Middle frontal gyrus (tissue), 1 donor: ENCODE measurements at regions not wholly inside any gene's neighbourhood (a gene's known extent, or its start where the extent isn't known, plus 50 kb on each side); places are given as distances from the start of the nearest gene placed in this dataset.

Source experiments
- DNase-seq: peaks from one replicate; pipeline ENCODE4 v3.0.0-alpha.2; 2015; ENCODE audit warnings: low spot score; ENCODE audit errors: extremely low spot score

DNA sequence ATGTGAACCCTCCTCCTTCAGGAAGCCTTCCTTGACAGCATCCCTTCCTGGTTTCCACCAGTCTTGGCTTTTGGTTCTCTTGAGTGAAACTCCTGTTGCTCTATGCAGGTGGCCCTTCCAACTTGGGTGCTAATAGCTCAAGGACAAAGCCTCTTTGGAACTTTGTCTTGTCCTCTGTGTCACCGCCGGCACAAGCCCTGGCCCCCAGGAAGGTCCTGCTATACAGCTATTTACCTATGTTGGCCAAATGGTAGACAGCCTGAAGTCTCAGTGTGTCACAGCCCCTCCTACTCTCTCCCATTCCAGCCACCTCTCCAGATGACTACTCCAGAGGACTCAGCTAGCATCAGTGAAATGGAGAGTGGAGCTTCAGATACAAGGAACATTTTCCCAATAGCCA, 94.7 kb upstream of the ZNF618 start:
- DNase-seq, result no peak

GRCh38 chr9:113781896-113782295, 94.2 kb upstream of the ZNF618 start:
- no peak for DNase-seq

GRCh38 chr9:113783475-113783874, 92.6 kb upstream of the ZNF618 start:
- DNase-seq, result no peak

GRCh38 chr9:113785334-113785733, 90.8 kb upstream of the ZNF618 start:
- DNase-seq, result no peak

GRCh38 chr9:113786071-113786470, 90.0 kb upstream of the ZNF618 start:
- no peak for DNase-seq

- no peak for DNase-seq
These were observed 88.2 kb upstream of the ZNF618 start for GRCh38 chr9:113787871-113788270.

DNA sequence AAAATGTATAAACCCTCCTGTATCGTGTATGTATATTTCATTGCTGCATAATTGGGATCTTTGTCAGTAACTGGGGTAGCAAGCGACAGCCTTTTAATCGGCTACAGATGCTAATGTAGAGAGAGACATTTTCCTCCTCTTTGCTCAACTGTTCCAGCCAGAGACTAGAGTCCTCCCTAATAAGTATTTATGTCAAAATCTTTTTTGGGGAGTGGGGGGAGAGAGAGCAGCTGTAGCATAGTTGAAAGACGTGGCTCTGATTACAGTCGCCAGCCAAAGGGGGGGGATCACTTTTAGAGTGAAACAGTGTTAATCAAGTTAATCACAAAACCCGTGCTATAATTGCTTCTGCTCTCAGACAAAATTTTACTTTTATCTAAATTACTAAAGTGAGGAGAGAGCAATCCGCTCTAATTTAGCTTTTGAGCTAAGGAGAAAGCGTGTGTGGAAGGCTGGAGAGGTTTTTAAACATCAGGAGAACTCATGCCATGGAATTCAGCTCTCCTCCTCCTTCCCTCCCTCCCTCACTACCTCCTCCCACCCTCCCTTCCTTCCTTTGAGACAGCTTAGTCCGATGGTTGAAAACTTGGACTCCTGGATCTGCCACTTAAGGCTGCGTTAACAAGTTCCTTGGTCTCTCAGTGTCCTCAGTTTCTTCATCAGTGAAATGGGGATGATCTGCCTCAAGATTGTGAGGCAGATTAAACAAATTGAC, 87.3 kb upstream of the ZNF618 start:
- DNase-seq, result no peak

DNA sequence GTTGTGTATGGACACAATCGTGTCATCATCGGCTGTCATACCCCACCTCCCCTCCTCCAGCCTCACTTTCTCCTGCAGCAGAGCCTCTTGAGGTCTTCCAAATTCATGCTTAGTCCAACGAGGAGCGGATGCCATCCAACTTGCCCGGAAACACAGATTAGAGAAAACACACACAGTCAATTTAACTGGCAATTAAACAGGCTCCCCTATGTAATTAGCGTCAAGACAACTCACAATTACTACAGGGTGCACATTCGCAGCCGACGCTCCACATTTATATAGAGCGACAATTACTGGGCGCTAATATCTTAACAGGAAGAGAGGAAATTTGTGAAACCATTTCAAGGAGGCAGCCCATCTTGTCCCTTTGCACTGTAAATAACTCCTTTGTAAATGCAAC, 86.0 kb upstream of the ZNF618 start:
- no peak for DNase-seq

DNA sequence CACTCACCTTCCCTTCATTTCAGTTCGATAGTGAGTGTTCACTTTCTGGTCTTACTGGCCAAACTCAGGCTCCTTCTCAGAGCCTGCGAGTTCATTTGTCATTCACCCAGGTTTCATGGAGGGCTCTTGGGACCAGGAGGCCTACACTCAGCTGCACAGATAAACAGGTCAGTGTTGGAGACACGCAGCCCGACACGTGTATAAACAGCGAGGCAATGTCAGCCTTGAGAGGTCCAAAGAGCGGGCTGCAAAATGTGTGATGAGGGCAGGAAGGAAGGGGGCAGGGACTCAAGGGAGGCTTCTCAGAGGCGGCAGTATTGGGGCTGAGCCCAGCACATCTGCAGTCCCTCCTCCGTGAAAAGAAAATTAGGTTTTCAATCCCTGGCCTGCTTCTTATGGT, 82.6 kb upstream of the ZNF618 start:
- DNase-seq, result no peak

DNA sequence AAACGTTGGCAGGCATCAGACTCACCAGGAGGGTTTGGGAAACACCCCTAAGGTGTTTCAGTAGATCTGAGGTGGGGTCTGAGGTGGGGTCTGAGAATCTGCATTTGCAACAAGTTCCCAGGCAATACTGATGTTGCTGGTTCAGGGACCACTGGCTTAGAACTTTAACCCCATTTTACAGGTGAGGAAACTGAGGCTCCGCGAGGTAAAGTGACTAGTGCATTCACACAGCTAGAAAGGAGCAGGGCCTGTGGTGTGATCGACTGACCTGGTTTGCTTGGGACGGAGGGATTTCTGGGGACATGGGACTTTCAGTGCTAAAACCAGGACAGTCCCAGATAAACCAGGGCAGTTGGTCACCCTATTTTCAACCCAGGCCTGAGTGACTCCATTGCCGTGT, 81.4 kb upstream of the ZNF618 start:
- DNase-seq, result no peak

DNA sequence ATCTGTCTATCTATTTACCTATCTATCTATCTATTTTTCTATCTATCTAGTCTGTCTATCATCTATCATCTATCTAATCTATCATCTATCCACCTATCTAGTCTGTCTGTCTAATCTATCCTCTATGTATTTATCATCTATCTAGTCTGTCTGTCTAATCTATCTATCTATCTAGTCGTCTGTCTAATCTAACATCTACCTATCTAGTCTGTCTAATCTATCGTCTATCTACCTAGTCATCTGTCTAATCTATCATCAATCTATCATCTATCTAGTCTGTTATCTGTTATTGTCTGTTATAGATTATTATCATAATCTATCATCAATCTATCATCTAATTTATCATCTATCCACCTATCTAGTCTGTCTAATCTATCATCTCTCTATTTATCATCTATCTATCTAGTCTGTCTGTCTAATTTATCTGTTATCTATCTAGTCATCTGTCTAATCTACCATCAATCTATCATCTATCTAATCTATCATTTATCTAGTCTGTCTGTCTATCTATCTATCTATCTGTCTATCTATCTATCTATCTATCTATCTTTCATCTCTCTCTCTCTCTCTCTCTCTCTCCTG, 80.2 kb upstream of the ZNF618 start:
- no peak for DNase-seq

DNA sequence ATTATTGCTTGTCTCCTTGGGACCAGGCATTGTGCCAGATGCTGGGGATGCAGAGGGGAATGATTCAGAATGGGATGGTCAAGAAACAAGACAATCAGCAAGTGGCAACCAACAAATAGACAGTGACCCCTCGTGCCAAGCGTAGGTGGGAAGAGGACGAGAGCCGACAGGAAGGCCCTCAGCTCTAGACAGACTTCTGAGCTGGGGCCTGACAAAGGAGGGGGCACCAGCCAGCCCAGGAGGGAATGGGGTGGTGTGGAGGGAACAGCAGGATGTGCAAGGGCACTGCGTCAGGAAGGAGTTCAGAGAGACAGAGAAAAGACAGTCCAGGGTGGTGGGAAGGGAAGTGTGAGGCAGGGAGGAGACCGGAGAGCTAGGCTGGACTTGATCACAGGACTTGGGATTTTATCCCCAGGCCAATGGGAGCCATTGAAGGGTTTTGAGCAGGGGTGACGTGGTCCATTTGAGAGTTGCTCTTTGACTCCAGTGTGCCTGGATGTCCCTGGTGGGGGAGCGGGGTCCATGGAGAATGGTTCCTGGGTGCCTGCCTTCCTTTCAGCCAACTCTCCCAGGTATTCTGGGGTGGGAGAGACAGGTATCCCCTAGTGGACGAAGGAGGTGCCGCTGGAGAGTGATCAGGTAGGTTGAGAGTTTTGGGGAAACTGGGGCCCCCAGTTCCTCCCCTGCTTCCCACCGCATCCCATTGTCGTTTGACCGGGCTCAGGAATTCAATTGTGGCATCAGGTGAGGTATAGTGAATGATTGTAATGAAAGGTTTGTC, 79.3 kb upstream of the ZNF618 start:
- no peak for DNase-seq

DNA sequence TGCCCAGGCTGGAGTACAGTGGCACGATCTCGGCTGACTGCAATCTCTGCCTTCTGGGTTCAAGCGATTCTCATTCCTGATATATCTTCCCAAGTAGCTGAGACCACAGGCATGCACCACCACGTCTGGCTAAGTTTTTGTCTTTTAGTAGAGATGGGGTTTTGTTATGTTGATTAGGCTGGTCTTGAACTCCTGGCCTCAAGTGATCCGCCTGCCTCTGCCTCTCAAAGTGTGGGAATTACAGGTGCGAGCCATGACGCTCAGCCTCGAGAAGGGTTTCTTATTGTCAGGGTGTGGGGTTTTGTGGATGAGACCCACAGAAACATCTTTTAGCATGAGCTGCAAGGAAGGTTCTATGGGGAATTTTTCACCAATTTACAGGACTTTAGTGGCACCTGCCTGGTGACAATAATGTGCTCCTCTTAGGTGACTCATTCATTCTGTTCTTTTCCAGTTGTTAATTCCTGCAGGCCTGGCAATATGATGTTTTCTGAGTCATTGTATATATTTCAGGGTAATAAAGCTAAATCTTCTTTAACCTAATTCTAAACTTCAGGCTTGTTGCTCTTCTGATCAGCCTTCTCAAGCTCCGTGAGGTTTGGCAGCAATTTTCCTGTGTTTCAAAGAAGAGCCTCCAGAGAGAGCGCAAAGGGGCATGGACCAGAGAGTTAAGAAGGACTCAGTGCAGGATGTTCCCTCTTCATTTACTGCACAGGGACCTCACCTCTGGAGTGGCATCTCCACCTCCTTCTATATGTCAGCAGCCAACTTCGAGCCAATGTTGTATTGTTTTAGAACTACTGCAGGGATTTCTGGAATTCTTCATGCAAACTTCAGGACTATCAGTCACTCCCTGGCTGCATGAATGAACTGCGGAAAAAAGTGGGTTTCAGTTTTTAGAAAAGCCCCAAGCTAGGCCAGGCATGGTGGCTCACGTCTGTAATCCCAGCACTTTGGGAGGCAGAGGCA, 77.8 kb upstream of the ZNF618 start:
- DNase-seq, result no peak

DNA sequence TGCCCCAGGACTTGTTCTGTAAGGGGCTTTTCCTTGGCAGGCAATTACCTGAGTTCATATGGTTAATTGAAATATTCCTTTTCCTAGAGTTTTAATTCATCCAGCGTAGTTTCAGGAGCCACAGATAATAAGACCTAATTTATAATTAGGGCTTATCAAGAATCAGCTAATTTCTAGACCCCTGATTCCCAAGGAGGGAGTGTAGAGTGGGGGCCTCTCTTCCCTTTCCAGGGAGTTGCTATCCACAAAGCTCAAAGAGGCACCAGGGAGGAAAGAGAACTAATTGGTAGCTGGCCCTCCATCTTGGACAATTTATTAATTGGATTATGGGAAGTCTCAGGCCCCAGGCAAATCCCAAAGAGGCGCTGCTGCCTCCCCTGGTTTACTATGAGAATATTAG, 75.8 kb upstream of the ZNF618 start:
- no peak for DNase-seq

DNA sequence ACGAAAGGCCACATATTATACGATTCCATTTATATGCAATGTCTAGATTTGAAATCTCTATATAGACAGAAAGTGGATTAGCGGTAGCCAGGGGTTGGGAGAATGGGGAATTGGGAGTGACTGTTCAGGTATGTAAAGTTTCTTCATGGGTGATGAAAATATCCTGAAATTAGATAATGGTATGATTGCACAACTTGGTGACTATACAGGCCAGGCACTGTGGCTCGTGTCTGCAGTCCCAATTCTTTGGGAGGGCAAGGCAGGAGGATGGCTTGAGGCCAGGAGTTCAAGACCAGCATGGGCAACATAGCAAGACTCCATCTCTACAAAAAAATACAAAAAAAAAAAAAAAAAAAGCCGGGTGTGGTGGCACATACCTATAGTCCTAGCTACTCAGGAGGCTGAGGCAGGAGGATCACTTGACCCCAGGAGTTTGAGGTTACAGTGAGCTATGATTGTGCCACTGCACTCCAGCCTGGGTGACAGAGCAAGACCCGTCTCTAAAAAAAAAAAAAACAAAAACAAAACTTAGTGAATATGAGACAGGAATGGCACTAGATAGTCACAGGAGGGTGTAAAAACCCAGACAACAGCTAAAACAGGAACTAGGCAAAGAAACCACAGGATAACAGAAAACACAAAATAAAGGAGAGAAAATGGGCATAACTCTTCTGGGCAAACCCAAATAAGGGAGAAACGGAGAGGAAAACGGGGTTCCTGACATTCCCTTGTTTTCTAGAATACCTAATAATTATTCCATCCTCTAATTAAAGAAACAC, 72.1 kb upstream of the ZNF618 start:
- no peak for DNase-seq

- no peak for DNase-seq
These were observed 70.5 kb upstream of the ZNF618 start for GRCh38 chr9:113805486-113806132.

GRCh38 chr9:113807173-113808061, 68.7 kb upstream of the ZNF618 start:
- no peak for DNase-seq

DNA sequence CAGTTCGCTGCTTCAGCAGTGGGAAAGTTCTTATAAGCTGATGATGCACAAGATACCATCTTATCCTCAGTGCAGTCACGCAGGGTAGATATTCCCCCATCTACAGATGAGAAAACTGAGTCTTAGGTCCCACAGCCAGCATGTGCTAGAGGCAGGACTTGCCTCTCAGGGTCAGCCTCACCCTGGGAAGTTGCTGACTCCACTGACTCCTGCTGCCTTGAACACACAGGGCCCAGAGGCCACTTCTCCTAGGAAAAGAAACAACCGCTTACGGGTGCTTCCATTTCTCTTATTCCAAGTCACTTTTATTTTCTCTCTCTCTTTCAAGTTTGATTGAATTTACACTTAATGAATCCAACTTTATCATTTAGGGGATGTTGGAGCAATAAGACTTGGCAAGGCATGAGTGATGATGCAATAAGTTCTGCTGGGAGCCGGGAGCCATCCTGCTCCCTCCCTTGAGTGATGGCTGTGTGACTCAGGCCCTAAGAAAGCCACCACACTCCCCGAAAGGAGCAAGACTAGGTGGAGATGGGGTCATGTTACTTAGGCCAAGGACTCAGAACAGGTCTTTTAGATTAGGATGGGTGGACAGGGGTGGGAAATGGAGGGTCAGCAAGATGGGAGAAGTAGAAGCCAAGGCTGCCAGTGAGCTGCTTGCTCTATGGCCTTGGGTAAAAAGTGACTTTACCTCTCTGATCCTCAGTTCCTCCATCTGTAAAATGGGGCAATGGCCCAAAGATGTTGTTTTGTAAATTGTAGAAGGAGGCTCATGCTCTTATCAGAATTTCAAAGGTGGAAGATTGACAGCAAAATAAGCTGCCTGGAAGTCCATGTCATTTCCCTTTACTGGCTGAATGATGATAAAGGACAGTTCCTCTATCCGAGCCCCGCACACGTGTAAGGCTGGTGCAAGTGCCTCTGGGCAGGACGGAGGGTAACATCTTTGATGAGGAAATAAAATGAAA, 67.4 kb upstream of the ZNF618 start:
- no peak for DNase-seq
